ENCODE measurements at regions not wholly inside any gene's neighbourhood (a gene's known extent, or its start where the extent isn't known, plus 50 kb on each side); places are given as distances from the start of the nearest gene placed in this dataset.
"Not testable (repeated sequence)": the region's sequence is repeated elsewhere in the genome, so short reads cannot be mapped to it uniquely, and the experiment has no call there.

GRCh38 chr13:80552851-80553440 lies 212.0 kb upstream of the SPRY2 start:
- DNase-seq: no peak

DNA sequence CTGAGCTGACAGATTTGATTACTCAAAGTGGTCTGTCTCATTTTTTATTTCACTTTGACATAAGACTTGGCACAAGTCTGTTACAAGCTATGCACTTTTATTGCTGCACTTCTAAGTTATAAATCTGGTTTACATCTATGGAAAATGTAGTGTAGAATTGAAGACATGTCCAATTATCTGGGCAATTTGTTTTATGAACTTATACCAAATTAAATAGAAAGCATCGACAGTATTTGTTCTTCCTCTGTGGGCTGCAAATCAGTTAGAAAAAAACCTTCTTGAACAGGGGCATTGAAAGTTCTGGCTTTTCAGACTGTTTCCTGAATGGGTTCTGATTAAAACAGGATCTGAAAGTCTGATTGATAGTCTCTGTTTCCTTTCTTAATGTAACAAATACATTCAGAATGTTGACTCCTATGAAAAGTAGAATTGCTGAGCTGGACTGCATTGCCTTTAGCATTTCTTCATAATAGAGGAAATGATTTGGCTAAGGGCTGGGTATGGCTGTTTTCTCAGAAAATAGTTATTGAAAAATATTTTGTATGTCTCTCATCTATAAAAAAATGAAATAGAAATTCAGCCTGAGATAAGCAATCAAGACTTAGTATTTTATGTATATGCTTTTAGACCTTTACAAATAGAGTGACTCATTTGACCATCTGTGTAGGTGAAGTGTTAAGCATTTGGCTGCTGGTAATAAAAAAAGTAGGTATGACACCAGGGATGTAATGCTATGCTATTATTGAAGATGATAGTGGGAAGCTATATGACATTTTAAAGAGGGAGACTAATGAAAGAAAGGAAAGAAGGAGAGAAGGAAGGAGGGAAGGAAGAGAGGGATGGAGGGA lies 210.9 kb upstream of the SPRY2 start:
- DNase-seq: no peak

- DNase-seq: no peak
Observed at GRCh38 chr13:80550971-80551441, 210.1 kb upstream of the SPRY2 start.

GRCh38 chr13:80548915-80549314 lies 208.0 kb upstream of the SPRY2 start:
- DNase-seq: no peak

DNA sequence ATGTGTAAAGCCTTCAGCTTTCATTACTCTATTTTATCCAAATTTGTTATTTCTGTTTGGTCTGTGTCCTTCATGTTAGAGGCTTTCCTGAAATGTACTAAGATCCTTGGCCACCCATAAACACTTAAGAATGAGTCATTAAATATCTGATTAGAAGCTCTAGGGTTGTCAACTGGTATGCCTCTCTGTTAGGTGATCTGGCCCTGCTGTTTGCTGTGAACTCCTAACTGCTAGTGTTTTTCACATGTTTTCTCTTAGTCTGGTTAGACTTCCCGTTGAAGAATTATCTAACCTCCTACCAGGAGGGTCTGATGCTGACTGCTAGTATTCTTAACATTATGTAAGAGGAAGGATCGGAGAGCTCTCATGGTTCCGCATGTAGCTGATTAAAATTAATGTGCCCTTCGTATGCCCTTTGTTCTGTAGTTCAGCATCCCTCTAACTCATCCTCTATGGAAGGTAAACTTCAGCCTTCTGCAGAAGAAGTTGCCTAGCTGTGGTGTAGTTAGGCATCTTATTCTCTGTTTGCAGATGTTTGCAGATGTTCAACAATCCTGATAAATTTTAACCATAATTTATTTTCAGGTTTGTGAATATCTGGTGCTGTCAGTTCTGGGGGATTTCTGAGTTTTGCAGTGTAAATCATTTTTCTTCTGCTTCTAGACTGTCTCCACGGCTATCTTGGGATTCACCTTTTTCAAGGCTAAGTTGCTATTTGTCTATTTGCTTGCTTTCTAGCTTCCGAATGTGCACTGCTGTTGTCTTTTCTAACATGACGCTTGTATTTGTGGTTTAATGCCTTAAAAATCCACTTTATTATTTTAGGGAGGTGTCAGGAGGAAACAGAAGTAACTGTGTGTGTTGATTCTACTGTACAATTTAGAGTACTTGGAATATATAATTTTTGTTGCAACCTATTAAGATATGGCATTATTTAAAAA lies 207.2 kb upstream of the SPRY2 start:
- no peak for DNase-seq

DNA sequence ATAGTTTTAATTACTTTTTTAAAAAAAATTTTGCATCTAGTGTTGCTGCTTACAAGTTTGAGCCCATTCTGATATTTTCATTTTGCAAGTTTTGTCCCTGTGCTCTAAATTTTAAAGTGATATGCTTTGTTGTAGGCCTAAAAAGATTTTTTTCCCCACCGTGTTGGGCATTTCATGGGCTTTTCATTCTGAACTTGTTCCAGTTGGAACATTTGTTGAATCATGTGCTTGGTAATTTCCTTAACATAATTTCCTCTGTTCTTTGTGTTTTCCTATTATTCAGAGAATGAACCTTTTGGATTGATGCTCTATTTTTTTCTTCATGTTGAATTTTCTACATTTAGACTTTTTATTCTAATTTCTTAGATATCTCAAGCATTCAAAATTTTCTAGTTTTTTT lies 206.4 kb upstream of the SPRY2 start:
- DNase-seq: no peak

- no peak for DNase-seq
Observed at GRCh38 chr13:80533175-80533574, 192.2 kb upstream of the SPRY2 start.

DNA sequence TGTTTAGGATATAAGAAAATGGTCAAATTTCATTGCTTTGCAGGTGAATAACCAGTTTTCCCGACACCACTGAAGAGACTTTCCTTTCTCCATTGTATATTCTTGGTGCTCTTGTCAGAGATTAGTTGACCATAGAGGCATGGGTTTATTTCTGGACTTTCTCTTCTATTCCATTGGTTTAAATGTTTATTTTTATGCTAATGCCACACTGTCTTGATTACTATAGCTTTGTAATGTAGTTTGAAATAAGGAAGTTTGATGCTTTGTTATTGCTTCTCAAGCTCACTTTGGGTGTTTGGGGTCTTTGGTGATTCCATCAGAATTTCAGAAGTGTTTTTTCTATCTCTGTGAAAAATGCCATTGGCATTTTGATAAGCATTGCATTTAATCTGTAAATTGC lies 190.0 kb upstream of the SPRY2 start:
- DNase-seq: no peak

DNA sequence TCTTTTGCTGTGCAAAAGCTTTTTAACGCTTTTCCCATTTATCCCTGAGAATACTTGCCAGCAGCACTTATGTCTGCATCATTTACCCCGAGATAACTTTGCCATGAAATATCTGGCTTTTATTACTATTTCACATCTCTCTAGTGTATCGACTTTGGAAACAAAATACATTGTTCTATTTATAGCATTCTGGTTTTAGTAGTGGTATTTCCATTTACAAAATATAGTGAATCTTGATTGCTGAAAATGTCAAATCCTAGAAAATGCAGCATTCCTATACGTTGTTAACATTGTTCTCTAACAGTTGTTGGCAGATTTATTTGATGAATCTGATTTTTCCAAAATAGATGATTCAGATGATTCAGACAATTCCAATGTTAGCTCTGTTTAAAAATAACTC lies 189.3 kb upstream of the SPRY2 start:
- DNase-seq: no peak

- DNase-seq: no peak
Observed at GRCh38 chr13:80529734-80530133, 188.8 kb upstream of the SPRY2 start.

DNA sequence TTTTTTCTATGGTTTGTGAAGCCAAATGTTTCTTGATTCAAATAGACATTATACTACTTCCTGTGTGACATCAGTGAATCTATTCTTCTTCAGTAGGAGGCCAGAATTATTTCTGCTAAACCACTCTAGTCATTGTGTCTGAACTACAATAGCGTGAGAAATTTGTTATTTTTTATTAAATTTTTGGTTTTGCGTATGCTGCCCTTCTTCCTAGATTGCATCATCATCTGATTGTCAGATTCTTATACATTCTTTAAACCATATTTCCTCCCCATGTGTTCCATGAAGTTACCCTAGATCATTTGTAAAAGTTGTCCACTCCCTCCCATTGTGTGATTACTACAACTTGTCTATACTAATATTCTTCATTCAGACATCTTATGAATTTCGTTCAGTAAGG lies 187.8 kb upstream of the SPRY2 start:
- DNase-seq: no peak

GRCh38 chr13:80527400-80527799 lies 186.5 kb upstream of the SPRY2 start:
- no peak for DNase-seq

GRCh38 chr13:80524447-80525215 lies 183.7 kb upstream of the SPRY2 start:
- DNase-seq: no peak

GRCh38 chr13:80523134-80523533 lies 182.2 kb upstream of the SPRY2 start:
- no peak for DNase-seq

DNA sequence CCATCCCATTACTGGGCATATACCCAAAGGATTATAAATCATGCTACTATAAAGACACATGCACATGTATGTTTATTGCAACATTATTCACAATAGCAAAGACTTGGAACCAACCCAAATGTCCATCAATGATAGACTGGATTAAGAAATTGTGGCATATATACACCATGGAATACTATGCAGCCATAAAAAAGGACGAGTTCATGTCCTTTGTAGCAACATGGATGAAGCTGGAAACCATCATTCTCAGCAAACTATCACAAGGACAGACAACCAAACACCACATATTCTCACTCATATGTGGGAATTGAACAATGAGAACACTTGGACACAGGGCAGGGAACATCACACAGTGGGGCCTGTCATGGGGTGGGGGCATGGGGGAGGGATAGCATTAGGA lies 181.5 kb upstream of the SPRY2 start:
- not testable (repeated sequence) for DNase-seq

DNA sequence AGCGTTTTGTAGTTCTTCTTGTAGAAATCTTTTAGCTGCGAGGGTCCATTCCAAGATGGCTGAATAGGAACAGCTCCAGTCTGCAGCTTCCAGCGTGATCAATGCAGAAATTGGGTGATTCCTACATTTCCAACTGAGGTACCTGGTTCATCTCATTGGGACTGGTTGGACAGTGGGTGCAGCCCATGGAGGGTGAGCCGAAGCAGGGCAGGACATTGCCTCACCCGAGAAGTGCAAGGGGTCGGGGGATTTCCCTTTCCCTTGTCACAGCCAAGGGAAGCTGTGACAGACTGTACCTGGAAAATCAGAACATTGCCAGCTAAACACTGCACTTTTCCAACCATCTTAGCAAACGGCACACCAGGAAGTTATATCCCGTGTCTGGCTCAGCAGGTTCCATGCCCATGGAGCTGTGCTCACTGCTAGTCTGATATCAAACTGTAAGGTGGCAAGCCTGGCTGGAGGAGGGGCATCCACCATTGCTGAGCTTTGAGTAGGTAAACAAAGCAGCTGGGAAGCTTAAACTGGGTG lies 176.0 kb upstream of the SPRY2 start:
- DNase-seq: no peak

DNA sequence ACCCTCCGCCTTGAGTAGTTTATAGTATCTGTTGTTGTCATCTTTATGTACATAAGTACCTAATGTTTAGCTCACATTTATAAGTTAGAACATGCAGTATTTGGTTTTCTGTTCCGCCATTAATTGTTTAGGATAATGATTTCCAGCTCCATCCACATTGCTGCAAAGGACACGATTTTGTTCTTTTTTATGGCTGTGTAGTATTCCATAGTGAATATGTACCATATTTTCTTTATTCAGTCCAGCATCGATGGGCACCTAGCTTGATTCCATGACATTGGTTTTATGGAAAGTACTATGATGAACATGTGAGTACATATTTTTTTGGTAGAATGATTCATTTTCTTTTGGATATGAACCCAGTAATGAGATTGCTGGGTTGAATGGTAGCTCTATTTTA lies 174.4 kb upstream of the SPRY2 start:
- no peak for DNase-seq

- DNase-seq: no peak
Observed at GRCh38 chr13:80513196-80513595, 172.3 kb upstream of the SPRY2 start.

GRCh38 chr13:80510686-80511085 lies 169.8 kb upstream of the SPRY2 start:
- no peak for DNase-seq

GRCh38 chr13:80509264-80509663 lies 168.3 kb upstream of the SPRY2 start:
- no peak for DNase-seq

DNA sequence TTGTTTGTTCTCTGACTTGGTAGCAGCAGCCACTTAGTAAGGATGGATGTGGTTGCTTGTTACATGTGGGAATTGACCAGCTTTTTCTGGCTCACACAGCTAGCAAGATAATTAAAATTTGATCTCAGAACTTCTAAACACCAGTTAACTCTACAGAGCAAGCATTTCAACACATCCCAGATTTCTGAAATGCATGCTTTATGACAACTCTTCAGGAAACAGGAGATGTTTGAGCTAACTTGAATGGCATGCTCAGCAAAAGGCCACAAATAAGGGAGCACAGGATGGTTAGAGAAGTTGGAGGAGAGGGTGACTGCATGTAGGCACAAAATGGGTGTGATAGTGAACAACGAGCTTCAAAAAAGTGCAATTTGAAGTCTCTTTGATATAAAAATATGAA lies 167.1 kb upstream of the SPRY2 start:
- DNase-seq: no peak

- no peak for DNase-seq
Observed at GRCh38 chr13:80504453-80504852, 163.5 kb upstream of the SPRY2 start.

Data from retina (tissue), 1 donor.